T-helper 1 cell (primary cell): ENCODE measurements at regions not wholly inside any gene's neighbourhood (a gene's known extent, or its start where the extent isn't known, plus 50 kb on each side); places are given as distances from the start of the nearest gene placed in this dataset.

Experiments
- DNase-seq, 5 donors: peaks; one replicate each; pipeline ENCODE4 v3.0.0-alpha.2; 2012 to 2020

DNA sequence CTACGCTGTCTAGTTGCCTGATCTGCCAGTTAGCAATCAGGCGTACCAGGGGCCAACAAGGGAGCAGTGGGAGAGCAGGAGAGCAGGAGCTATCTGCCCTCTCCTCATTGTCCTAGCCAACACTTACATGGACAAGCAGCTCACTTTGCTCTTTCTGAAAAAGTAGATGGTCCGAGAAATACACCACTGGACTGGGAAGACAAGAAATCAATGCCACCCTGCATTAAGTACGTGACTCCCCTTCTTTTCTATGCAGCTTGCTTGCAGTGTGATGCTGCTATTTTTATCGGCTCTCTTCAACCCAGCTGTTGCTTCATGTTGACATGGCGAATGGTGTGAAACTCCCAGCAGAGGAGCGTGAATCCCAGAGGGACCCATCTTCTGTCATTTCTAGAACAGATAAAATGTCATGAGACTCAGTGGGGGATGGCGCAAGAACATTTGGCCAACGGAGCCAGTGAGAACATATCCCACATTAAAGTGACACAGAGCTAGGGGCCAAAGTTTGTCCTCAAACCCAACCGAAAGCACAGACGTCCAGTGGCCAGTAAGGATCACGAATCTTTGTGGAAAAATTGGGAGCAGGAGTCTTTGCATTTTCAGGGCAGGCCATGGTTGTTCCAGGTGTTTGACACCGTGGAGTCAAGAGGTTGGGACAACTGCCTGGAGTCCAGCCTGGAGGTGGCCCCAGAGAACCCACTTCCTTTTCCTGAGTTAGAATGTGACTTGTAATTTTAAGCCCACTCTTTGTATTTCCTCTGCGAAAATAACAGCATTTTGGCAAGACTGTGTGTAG, 53.7 kb upstream of the MEF2A start:
- no peak for DNase-seq

DNA sequence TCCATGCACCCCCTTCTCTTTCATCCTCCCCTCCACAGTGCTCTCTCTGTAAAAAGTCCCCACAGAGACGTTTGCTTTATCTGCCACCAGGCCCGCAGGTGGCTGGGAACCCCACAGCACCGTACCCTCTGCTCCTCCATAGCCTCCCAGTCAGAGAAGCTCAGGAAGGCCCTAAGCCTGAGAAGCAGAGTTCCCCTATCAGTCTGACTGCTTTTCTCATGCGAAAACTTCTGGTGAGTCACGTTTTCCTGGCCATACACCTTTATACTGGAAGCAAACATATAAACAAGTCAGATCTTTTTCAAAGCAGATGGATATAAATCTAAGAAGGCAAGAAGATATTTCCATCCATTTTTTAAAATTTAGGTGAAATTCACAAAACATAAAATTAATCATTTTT, 51.5 kb upstream of the MEF2A start:
- DNase-seq = no peak
